Spleen (tissue), 11 donors: ENCODE measurements at regions not wholly inside any gene's neighbourhood (a gene's known extent, or its start where the extent isn't known, plus 50 kb on each side); places are given as distances from the start of the nearest gene placed in this dataset.

Source experiments
- DNase-seq: peaks from one replicate; pipeline ENCODE4 v3.0.0-alpha.2; 2020
- H3K27ac ChIP-seq, 8 donors: fragments of 200-600 bp; sonication (generic) in 7 of 8; 1 replicate in 4 of 8; 2 replicates in 4 of 8; pipeline versions ENCODE4 v1.5.0 to v1.8.0; 2016 to 2021; ENCODE audit warnings: inconsistent platforms in 4 of 8, mild to moderate bottlenecking in 4 of 8, moderate library complexity in 1 of 8
- H3K27me3 ChIP-seq, 7 donors: fragments of 200-600 bp; sonication (generic) in 6 of 7; replicated peaks in 1 of 7; 1 replicate in 4 of 7; 2 replicates in 3 of 7; pipeline versions ENCODE4 v1.5.0 to v1.8.0; 2016 to 2021; ENCODE audit warnings: inconsistent platforms in 3 of 7, mild to moderate bottlenecking in 1 of 7
- H3K36me3 ChIP-seq, 6 donors: fragments of 200-600 bp; sonication (generic) in 5 of 6; 1 replicate in 4 of 6; 2 replicates in 2 of 6; pipeline versions ENCODE4 v1.5.0 to v1.8.0; 2016 to 2021; ENCODE audit warnings: inconsistent platforms in 2 of 6
- H3K4me1 ChIP-seq, 6 donors: fragments of 200-600 bp; sonication (generic) in 5 of 6; 1 replicate in 3 of 6; 2 replicates in 3 of 6; pipeline versions ENCODE4 v1.5.0 to v1.8.0; 2016 to 2021; ENCODE audit warnings: inconsistent platforms in 3 of 6
- H3K4me3 ChIP-seq, 8 donors: fragments of 200-600 bp; sonication (generic) in 7 of 8; 1 replicate in 4 of 8; 2 replicates in 4 of 8; pipeline versions ENCODE4 v1.5.0 to v1.8.0; 2016 to 2021; ENCODE audit warnings: inconsistent platforms in 4 of 8, mild to moderate bottlenecking in 4 of 8, moderate library complexity in 2 of 8
- H3K9me3 ChIP-seq, 8 donors: fragments of 200-600 bp; sonication (generic) in 7 of 8; 1 replicate in 4 of 8; 2 replicates in 4 of 8; pipeline versions ENCODE4 v1.5.0 to v1.8.0; 2016 to 2021; ENCODE audit warnings: inconsistent platforms in 4 of 8
- POLR2A ChIP-seq, 3 donors: fragments of 450-650 bp; IDR thresholded peaks; one replicate each; pipeline ENCODE4 v1.5.1; 2017; ENCODE audit warnings: antibody characterized with exemption in 3 of 3, mild to moderate bottlenecking in 1 of 3
- POLR2AphosphoS5 ChIP-seq, 3 donors: sonication (generic); formaldehyde crosslinking; IDR thresholded peaks; one replicate each; pipeline ENCODE4 v1.5.1; 2017; ENCODE audit warnings: antibody characterized with exemption in 3 of 3
- WGBS, 5 donors: extraction: QIAGEN DNeasy Blood & Tissue Kit in 3 of 5; methylation state at CpG; one replicate each; pipeline versions ENCODE4 v1.1.5 to v1.1.7; 2013 to 2018; 5-methylcytosine and 5-hydroxymethylcytosine counted together
- intact Hi-C: fragments of 100-400 bp; cut with DNase I; formaldehyde crosslinking; loops from one replicate; pipeline ENCODE4 v1.15.0; 2023; ENCODE audit warnings: low total_unique reads
- TF ChIP-seq, protein P1 (sequence below), 11 experiments: fragments of 200-600 bp in 7 of 11; fragments of 450-650 bp in 4 of 11; sonication (generic) in 4 of 11; IDR thresholded peaks in 8 of 11; conservative IDR thresholded peaks in 3 of 11; 1 replicate in 7 of 11; 2 replicates in 4 of 11; pipeline versions ENCODE4 v1.4.0 to v1.8.0; 2016 to 2021; ENCODE audit warnings: antibody characterized with exemption in 11 of 11, inconsistent platforms in 4 of 11, mild to moderate bottlenecking in 1 of 11
- donor health status: healthy with polysubstance abuse.
- donor health status: DM: no; HTN: no; CAD: no; lungs with moderate emphysema.
- donor health status: DM: no; HTN: no; CAD: no.
- donor health status: Bipolar disorder and iron deficiency.
- donor health status: healthy.
- donor health status: DM: no; HTN: no; CAD: no.
- donor health status: DM: yes; HTN: yes; CAD: no.

DNA sequence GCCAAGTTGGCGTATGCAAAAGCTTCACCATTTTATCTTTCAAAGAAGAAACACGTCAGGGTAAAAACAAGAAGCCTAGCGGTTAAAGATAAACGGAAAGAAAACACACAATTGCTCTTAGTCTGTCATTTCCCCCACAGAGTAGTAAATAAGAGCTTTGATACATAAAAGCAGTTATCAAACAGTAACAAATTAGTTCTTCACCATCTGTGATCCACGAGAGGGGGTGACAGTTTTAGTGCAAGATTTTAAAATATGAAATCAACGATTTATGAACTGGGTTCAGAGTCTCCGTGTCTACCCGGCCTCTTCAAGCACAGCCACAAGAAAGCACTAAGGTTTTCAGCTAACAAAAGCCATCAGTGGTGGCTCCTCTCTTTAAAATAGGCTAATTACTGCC is 703.9 kb upstream of the ID2 start:
- TF ChIP-seq, protein P1, sequence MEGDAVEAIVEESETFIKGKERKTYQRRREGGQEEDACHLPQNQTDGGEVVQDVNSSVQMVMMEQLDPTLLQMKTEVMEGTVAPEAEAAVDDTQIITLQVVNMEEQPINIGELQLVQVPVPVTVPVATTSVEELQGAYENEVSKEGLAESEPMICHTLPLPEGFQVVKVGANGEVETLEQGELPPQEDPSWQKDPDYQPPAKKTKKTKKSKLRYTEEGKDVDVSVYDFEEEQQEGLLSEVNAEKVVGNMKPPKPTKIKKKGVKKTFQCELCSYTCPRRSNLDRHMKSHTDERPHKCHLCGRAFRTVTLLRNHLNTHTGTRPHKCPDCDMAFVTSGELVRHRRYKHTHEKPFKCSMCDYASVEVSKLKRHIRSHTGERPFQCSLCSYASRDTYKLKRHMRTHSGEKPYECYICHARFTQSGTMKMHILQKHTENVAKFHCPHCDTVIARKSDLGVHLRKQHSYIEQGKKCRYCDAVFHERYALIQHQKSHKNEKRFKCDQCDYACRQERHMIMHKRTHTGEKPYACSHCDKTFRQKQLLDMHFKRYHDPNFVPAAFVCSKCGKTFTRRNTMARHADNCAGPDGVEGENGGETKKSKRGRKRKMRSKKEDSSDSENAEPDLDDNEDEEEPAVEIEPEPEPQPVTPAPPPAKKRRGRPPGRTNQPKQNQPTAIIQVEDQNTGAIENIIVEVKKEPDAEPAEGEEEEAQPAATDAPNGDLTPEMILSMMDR (IDR thresholded peaks at IDR 0.05 in 8 of 11, conservative IDR thresholded peaks at IDR 0.05 in 3 of 11): no peak
- TF ChIP-seq POLR2A (IDR thresholded peaks at IDR 0.05) (no peak), POLR2AphosphoS5 (IDR thresholded peaks at IDR 0.05) (no peak)
- 70 to 82% (median 76%) methylated on average over 8 of the region's 8 CpGs for WGBS, 5 donors

DNA sequence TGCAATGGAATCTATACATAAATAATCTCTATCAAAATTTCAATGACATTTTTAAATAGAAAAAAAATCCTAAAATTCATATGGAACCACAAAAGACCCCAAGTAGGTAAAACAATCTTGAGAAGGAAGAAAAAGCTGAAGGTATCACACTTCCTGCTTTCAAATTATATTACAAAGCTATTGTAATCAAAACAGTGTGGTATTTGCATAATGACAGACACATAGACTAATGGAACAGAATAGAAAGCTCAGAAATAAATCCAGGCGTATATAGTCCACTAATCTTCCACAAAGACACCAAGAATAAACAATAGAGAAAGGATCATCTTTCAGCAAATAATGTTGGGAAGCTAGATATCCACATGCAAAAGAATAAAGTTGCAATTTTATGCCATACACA is 699.8 kb upstream of the ID2 start:
- intact Hi-C loops: no loop called here
- Histone ChIP-seq H3K36me3 (no peaks in the 10 kb centered on the region), H3K9me3 (peaks cover 0 to 13% (median 7%) of the 10 kb centered on the region in 8 donors), H3K27ac (no peak overlapping the region), H3K4me3 (no peak overlapping the region), H3K27me3 (no peaks in the 10 kb centered on the region), H3K4me1 (no peaks in the 10 kb centered on the region)
- 88 to 100% (median 98%) methylated on average over 1 of the region's 1 CpG for WGBS, 5 donors
- TF ChIP-seq POLR2AphosphoS5 (IDR thresholded peaks at IDR 0.05) (no peak), POLR2A (IDR thresholded peaks at IDR 0.05) (no peak)
- TF ChIP-seq, protein P1 (IDR thresholded peaks at IDR 0.05 in 8 of 11, conservative IDR thresholded peaks at IDR 0.05 in 3 of 11): no peak
- no peak for DNase-seq

More for the DNA sequence above, 703.9 kb upstream of the ID2 start:
- no peaks in the 10 kb centered on the region for H3K36me3 ChIP-seq
- no peak overlapping the region for H3K27ac ChIP-seq
- H3K4me1 ChIP-seq: no peaks in the 10 kb centered on the region
- H3K4me3 ChIP-seq: no peak overlapping the region
- no peak for DNase-seq
- H3K9me3 ChIP-seq: peaks cover 0 to 13% (median 7%) of the 10 kb centered on the region in 8 donors
- no peaks in the 10 kb centered on the region for H3K27me3 ChIP-seq
- intact Hi-C loops: no loop called here

DNA sequence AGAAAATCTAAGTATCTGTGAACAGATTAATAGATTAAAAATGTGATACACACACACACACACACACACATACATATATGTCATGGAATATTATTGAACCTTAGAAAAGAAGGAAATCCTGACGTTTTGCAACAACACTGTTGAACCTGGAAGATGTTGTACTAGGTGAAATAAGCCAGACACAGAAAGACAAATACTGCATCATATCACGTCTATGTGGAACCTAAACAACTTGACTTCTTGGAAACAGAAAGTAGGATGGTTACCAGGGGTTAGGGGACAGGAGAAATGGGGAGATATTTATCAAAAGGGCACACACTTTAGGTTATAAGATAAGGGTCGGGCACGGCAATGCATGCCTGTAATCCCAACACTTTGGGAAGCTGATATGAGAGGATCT is 698.4 kb upstream of the ID2 start:
- no peak for DNase-seq
- no peak overlapping the region for H3K27ac ChIP-seq
- intact Hi-C loops: no loop called here
- H3K9me3 ChIP-seq: peaks cover 0 to 13% (median 7%) of the 10 kb centered on the region in 8 donors
- H3K4me1 ChIP-seq: no peaks in the 10 kb centered on the region
- WGBS, 5 donors: 81 to 89% (median 85%) methylated on average over 4 of the region's 4 CpGs
- TF ChIP-seq, protein P1 (IDR thresholded peaks at IDR 0.05 in 8 of 11, conservative IDR thresholded peaks at IDR 0.05 in 3 of 11): no peak
- TF ChIP-seq POLR2AphosphoS5 (IDR thresholded peaks at IDR 0.05) (no peak), POLR2A (IDR thresholded peaks at IDR 0.05) (no peak)
- H3K36me3 ChIP-seq: no peaks in the 10 kb centered on the region
- H3K27me3 ChIP-seq: no peaks in the 10 kb centered on the region
- no peak overlapping the region for H3K4me3 ChIP-seq

DNA sequence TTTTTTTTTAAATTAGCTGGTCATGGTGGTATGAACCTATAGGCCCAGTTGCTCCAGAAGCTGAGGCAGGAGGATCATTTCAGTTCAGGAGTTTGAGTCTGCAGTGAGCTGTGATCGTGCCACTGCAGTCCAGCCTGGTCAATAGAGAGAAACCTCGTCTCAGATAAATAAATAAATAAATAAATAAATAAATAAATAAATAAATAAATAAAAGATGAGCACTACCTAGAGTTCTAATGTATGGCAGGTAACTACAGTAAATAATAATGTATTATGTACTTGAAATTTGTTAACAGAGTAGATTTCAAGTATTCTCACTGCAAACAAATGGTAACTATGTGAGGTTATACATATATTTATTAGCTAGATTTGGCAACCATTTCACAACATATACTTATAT is 697.9 kb upstream of the ID2 start:
- Histone ChIP-seq H3K27me3 (no peaks in the 10 kb centered on the region), H3K9me3 (peaks cover 0 to 13% (median 7%) of the 10 kb centered on the region in 8 donors), H3K36me3 (no peaks in the 10 kb centered on the region), H3K4me3 (no peak overlapping the region), H3K4me1 (no peaks in the 10 kb centered on the region), H3K27ac (no peak overlapping the region)
- TF ChIP-seq POLR2A (IDR thresholded peaks at IDR 0.05) (no peak), POLR2AphosphoS5 (IDR thresholded peaks at IDR 0.05) (no peak)
- TF ChIP-seq, protein P1 (IDR thresholded peaks at IDR 0.05 in 8 of 11, conservative IDR thresholded peaks at IDR 0.05 in 3 of 11): no peak
- DNase-seq: no peak
- intact Hi-C loops: no loop called here
- WGBS, 5 donors: 92 to 98% (median 95%) methylated on average over 2 of the region's 2 CpGs
